Gastrocnemius medialis (tissue), 4 donors: ENCODE measurements at regions not wholly inside any gene's neighbourhood (a gene's known extent, or its start where the extent isn't known, plus 50 kb on each side); places are given as distances from the start of the nearest gene placed in this dataset.

Experiments
- POLR2A ChIP-seq, 2 donors: fragments of 450-650 bp; IDR thresholded peaks; one replicate each; pipeline ENCODE4 v1.6.1; 2017; ENCODE audit warnings: antibody characterized with exemption in 2 of 2, mild to moderate bottlenecking in 2 of 2, moderate library complexity in 2 of 2
- TF ChIP-seq, protein P1 (sequence below), 5 experiments: fragments of 450-650 bp in 3 of 5; fragments of 200-600 bp in 2 of 5; sonication (generic) in 2 of 5; IDR thresholded peaks in 4 of 5; conservative IDR thresholded peaks in 1 of 5; 1 replicate in 4 of 5; 2 replicates in 1 of 5; pipeline ENCODE4 v1.5.1; 2016 to 2019; ENCODE audit warnings: antibody characterized with exemption in 5 of 5, mild to moderate bottlenecking in 3 of 5, moderate library complexity in 3 of 5

DNA sequence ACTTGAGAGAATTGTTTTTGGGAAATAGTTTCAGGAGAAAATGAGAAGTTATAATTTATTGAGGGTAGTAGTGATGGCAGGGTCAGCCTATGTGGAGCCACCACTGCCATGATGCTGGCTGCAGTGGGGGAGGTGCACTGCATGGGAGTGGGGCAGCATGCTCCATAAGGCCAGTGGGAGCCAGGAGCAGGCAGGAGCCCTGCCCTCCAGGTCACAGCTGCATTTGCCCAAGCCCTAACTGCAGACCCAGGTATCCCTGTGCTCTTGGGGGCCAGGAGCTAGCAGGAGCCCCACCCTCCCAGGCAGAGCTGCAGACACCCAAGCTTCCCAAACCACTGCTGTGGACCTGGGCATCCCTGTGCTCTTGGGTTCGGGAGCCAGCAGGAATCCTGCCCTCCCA is 757.3 kb upstream of the CRIM1 start:
- no peak for TF ChIP-seq POLR2A (IDR thresholded peaks at IDR 0.05)
- TF ChIP-seq, protein P1, sequence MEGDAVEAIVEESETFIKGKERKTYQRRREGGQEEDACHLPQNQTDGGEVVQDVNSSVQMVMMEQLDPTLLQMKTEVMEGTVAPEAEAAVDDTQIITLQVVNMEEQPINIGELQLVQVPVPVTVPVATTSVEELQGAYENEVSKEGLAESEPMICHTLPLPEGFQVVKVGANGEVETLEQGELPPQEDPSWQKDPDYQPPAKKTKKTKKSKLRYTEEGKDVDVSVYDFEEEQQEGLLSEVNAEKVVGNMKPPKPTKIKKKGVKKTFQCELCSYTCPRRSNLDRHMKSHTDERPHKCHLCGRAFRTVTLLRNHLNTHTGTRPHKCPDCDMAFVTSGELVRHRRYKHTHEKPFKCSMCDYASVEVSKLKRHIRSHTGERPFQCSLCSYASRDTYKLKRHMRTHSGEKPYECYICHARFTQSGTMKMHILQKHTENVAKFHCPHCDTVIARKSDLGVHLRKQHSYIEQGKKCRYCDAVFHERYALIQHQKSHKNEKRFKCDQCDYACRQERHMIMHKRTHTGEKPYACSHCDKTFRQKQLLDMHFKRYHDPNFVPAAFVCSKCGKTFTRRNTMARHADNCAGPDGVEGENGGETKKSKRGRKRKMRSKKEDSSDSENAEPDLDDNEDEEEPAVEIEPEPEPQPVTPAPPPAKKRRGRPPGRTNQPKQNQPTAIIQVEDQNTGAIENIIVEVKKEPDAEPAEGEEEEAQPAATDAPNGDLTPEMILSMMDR (IDR thresholded peaks at IDR 0.05 in 4 of 5, conservative IDR thresholded peaks at IDR 0.05 in 1 of 5), result no peak
